ENCODE measurements at regions not wholly inside any gene's neighbourhood (a gene's known extent, or its start where the extent isn't known, plus 50 kb on each side); places are given as distances from the start of the nearest gene placed in this dataset.

- TF ChIP-seq, protein P1, sequence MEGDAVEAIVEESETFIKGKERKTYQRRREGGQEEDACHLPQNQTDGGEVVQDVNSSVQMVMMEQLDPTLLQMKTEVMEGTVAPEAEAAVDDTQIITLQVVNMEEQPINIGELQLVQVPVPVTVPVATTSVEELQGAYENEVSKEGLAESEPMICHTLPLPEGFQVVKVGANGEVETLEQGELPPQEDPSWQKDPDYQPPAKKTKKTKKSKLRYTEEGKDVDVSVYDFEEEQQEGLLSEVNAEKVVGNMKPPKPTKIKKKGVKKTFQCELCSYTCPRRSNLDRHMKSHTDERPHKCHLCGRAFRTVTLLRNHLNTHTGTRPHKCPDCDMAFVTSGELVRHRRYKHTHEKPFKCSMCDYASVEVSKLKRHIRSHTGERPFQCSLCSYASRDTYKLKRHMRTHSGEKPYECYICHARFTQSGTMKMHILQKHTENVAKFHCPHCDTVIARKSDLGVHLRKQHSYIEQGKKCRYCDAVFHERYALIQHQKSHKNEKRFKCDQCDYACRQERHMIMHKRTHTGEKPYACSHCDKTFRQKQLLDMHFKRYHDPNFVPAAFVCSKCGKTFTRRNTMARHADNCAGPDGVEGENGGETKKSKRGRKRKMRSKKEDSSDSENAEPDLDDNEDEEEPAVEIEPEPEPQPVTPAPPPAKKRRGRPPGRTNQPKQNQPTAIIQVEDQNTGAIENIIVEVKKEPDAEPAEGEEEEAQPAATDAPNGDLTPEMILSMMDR (conservative IDR thresholded peaks at IDR 0.05 in 1 of 2, IDR thresholded peaks at IDR 0.05 in 1 of 2; ENCODE audit: low read depth in 1 of 2, low read length in 2 of 2): no peak
- no peak for TF ChIP-seq EZH2 (IDR thresholded peaks at IDR 0.05; ENCODE audit: low read length, missing control alignments)
Measured at GRCh38 chr1:31116022-31116421, 50.5 kb upstream of the PUM1 start.

All from fibroblast of lung (primary cell).